Nephron (organoid): ENCODE measurements at regions not wholly inside any gene's neighbourhood (a gene's known extent, or its start where the extent isn't known, plus 50 kb on each side); places are given as distances from the start of the nearest gene placed in this dataset.

ENCODE experiments used
- H3K27ac Mint-ChIP-seq, 3 experiments: 2 replicates each; pipeline ENCODE4 v1.8.0; 2020; ENCODE audit warnings: mixed read lengths in 3 of 3, mild to moderate bottlenecking in 2 of 3, moderate library complexity in 1 of 3
- H3K27me3 Mint-ChIP-seq: 2 replicates; pipeline ENCODE4 v1.8.0; 2021; ENCODE audit warnings: low read depth, mild to moderate bottlenecking, moderate library complexity, mixed read lengths
- H3K36me3 Mint-ChIP-seq: 2 replicates; pipeline ENCODE4 v1.8.0; 2020; ENCODE audit warnings: low read depth, mixed read lengths
- H3K4me1 Mint-ChIP-seq: 2 replicates; pipeline ENCODE4 v1.8.0; 2020; ENCODE audit warnings: mixed read lengths
- H3K4me3 Mint-ChIP-seq, 3 experiments: 2 replicates each; pipeline ENCODE4 v1.8.0; 2020; ENCODE audit warnings: mild to moderate bottlenecking in 3 of 3, mixed read lengths in 3 of 3, moderate library complexity in 2 of 3
- H3K9me3 Mint-ChIP-seq: 2 replicates; pipeline ENCODE4 v1.8.0; 2020; ENCODE audit warnings: mixed read lengths
- CTCF ChIP-seq, 3 experiments: fragments of 200-600 bp; sonication (generic); IDR thresholded peaks; one replicate each; pipeline ENCODE4 v1.5.0; 2021; ENCODE audit warnings: antibody characterized with exemption in 3 of 3; ENCODE audit not compliant: unreplicated experiment in 3 of 3

GRCh38 chr11:80533463-80533862, 1092.6 kb upstream of the TENM4 start:
- Mint-ChIP-seq H3K27ac (no peak overlapping the region), H3K27me3 (peaks cover 24% of the 10 kb centered on the region), H3K9me3 (peaks cover 7% of the 10 kb centered on the region), H3K36me3 (no peaks in the 10 kb centered on the region), H3K4me3 (no peak overlapping the region), H3K4me1 (no peaks in the 10 kb centered on the region)
- no peak for TF ChIP-seq CTCF (IDR thresholded peaks at IDR 0.05; ENCODE audit: unreplicated experiment in 3 of 3)

DNA sequence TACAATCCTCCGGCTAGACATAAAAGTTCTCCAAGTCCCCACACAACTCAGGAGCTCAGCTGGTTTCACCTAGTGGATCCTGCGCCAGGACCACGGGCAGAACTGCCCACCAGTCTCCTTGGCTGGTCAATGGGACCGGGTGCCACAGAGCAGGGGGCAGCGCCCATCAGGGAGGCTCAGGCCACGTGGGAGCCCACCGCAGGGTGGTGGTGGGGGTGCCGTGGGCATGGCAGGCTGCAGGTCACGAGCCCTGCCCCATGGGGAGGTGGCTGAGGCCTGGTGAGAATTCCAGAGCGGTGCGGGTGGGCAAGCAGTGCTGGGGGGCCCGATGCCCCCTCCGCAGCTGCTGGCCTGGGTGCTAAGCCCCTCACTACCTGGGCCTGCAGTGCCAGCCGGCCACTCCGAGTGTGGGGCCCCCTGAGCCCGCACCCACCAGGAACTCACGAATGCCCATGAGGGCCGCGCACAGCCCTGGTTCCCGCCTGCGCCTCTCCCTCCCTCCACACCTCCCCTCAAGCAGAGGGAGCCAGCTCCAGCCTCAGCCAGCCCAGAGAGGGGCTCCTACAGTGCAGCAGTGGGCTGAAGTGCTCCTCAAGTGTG, 1091.9 kb upstream of the TENM4 start:
- no peaks in the 10 kb centered on the region for H3K36me3 Mint-ChIP-seq
- TF ChIP-seq CTCF (IDR thresholded peaks at IDR 0.05; ENCODE audit: unreplicated experiment in 3 of 3) = no peak
- H3K27me3 Mint-ChIP-seq = peaks cover 26% of the 10 kb centered on the region
- no peak overlapping the region for H3K27ac Mint-ChIP-seq
- peaks cover 7% of the 10 kb centered on the region for H3K9me3 Mint-ChIP-seq
- no peaks in the 10 kb centered on the region for H3K4me1 Mint-ChIP-seq
- no peak overlapping the region for H3K4me3 Mint-ChIP-seq

- no peak for TF ChIP-seq CTCF (IDR thresholded peaks at IDR 0.05; ENCODE audit: unreplicated experiment in 3 of 3)
- Mint-ChIP-seq H3K4me3 (no peak overlapping the region), H3K9me3 (peaks cover 7% of the 10 kb centered on the region), H3K27ac (no peak overlapping the region), H3K4me1 (no peaks in the 10 kb centered on the region), H3K36me3 (no peaks in the 10 kb centered on the region), H3K27me3 (peaks cover 20% of the 10 kb centered on the region)
Measured at GRCh38 chr11:80529726-80530125, 1088.9 kb upstream of the TENM4 start.

GRCh38 chr11:80525663-80526405, 1085.0 kb upstream of the TENM4 start:
- Mint-ChIP-seq H3K4me1 (no peaks in the 10 kb centered on the region), H3K27me3 (peaks cover 10% of the 10 kb centered on the region), H3K9me3 (no peaks in the 10 kb centered on the region), H3K36me3 (no peaks in the 10 kb centered on the region), H3K27ac (no peak overlapping the region), H3K4me3 (no peak overlapping the region)
- no peak for TF ChIP-seq CTCF (IDR thresholded peaks at IDR 0.05; ENCODE audit: unreplicated experiment in 3 of 3)

DNA sequence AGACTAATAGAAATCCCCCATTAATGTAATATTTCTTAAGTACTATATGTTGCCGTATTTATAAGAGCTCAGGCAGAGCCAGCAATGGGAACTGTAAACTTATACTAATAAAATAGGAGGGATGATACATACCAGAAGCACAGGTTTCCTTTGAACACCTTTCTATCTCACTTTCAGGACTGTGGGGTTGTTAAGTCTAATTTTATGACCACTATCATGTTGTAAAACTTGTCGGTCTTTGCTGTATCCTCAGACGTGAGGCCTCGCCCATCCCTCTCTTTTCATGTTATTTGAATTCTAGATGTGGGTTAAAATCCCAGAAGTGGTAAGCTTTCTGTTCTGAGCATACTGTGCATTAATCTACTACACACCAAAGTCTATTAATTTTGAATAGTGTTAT, 1083.5 kb upstream of the TENM4 start:
- no peaks in the 10 kb centered on the region for H3K4me1 Mint-ChIP-seq
- H3K4me3 Mint-ChIP-seq = no peak overlapping the region
- H3K9me3 Mint-ChIP-seq = no peaks in the 10 kb centered on the region
- peaks cover 10% of the 10 kb centered on the region for H3K27me3 Mint-ChIP-seq
- H3K36me3 Mint-ChIP-seq = no peaks in the 10 kb centered on the region
- no peak overlapping the region for H3K27ac Mint-ChIP-seq
- no peak for TF ChIP-seq CTCF (IDR thresholded peaks at IDR 0.05; ENCODE audit: unreplicated experiment in 3 of 3)

DNA sequence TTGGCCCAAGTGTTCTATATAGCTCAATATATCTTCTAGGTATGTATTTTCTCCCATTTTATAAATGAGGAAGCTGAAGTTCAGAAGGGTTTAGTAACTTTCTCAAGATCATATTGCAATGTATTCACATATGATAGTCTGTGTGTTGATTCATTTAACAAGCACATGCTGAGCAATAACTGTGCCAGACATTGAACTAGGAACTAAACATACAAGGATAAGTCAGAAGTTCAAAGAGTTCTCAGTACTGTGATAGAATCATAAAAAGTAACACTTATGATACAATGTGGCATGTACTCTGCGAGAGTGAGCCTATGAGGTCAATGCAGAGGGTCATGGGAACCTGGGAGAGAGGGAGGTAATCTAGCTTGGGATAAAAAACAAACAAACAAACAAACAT, 1082.2 kb upstream of the TENM4 start:
- Mint-ChIP-seq H3K4me3 (no peak overlapping the region), H3K36me3 (no peaks in the 10 kb centered on the region), H3K27me3 (peaks cover 6% of the 10 kb centered on the region), H3K4me1 (no peaks in the 10 kb centered on the region), H3K9me3 (no peaks in the 10 kb centered on the region), H3K27ac (no peak overlapping the region)
- no peak for TF ChIP-seq CTCF (IDR thresholded peaks at IDR 0.05; ENCODE audit: unreplicated experiment in 3 of 3)
